ENCODE measurements at regions not wholly inside any gene's neighbourhood (a gene's known extent, or its start where the extent isn't known, plus 50 kb on each side); places are given as distances from the start of the nearest gene placed in this dataset.

DNA sequence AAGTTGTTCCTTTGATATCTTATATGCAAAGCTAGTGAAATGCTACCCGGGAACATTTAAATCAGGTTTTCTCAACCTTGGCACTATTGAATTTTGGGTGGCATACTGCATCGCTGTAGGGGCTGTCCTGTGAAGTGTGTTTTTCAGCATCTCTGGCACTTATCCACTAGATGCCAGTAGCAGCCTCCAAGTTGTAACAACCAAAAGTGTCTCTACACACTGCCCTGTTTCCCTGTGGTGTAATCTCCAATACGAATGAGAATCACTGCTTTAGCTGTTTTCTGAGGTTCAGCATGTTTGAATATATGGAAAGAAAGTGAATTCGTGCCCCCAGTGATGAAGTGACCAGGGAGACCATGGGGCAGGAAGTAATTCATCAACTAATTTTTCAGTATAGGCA lies 551.6 kb upstream of the PRKX start:
- DNase-seq (ENCODE audit: low read depth in 2 of 2), result no peak

DNA sequence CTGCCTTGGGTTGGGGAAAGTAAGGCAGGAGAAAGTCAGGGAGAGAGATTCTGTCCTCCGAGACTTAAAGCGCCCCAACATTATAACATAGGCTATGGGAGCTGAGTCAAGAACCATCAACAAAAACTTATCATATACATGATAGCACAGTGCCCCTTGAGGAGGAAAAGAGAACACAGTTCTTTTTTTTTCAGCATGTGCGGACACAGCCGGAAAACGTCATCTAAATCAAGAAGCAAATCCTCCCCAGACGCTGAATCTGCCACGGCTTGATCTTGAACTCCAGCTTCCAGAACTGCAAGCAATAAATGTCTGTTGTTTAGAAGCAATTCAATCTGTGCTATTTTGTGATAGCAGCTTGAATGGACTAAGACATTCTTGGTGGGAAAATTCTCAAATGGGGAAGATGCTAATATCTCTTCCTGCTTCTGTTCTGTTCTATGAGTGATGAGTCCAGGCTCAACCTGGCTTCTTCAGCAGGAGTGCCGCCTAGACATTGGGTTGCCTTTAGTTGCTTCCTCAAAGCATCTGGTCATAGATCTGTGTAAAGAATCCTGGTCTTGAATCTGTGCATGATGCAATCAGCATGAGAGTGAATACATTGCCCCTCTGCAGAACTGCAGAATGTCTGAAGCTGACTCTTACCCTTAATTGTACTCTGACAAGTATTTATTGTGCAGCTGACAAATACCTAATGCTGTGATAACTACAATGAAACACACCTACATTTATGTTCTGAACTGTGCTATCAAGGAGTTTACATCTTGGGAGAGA lies 549.8 kb upstream of the PRKX start:
- DNase-seq (ENCODE audit: low read depth in 2 of 2), result no peak

- no peak for DNase-seq (ENCODE audit: low read depth in 2 of 2)
Observed at GRCh38 chrX:4253092-4253491, 539.6 kb upstream of the PRKX start.

DNA sequence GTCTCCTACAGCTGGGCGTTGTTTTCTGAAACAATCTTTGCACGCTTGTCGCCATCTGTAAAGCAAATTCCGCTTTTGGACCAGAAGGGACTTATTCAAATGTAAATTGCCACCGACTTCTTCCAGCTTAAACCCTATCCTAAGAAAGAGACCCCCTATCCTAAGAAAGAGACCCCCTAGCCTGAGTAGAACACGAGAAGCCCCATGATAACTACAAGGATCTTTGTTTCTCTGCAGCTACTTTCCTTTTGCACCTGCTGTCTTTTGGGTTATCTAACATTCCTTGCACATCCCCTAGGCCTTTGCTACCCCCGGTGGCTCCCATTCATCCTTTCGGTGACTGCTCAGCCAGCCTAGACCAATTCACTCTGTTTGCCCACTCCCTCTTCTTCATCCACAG lies 536.0 kb upstream of the PRKX start:
- no peak for DNase-seq (ENCODE audit: low read depth in 2 of 2)

- DNase-seq (ENCODE audit: low read depth in 2 of 2), result no peak
Observed at GRCh38 chrX:4243759-4244158, 530.3 kb upstream of the PRKX start.

- no peak for DNase-seq (ENCODE audit: low read depth in 2 of 2)
Observed at GRCh38 chrX:4240541-4241194, 527.2 kb upstream of the PRKX start.

GRCh38 chrX:4239650-4240540 lies 526.4 kb upstream of the PRKX start:
- no peak for DNase-seq (ENCODE audit: low read depth in 2 of 2)

GRCh38 chrX:4238916-4239315 lies 525.5 kb upstream of the PRKX start:
- DNase-seq (ENCODE audit: low read depth in 2 of 2), result no peak

GRCh38 chrX:4225086-4225485 lies 511.6 kb upstream of the PRKX start:
- no peak for DNase-seq (ENCODE audit: low read depth in 2 of 2)

DNA sequence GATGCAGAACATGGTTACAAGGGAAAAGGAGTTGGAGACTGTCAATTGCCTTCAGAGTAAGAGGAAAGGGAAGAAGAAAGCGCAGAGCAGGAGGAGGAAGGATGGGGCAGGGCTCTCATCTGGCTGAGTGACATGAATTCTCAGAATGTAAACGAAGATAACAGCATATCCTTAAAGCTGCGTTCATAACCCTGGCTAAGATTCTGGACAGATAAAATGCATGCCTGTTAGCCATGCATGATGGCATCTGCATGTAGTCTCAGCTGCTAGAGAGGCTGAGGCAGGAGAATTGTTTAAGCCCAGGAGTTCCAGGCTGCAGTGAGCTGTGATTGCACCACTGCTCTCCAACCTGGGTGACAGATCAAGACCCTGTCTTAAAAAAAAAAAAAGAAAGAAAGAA lies 493.5 kb upstream of the PRKX start:
- no peak for DNase-seq (ENCODE audit: low read depth in 2 of 2)

- no peak for DNase-seq (ENCODE audit: low read depth in 2 of 2)
Observed at GRCh38 chrX:4197971-4198370, 484.5 kb upstream of the PRKX start.

DNA sequence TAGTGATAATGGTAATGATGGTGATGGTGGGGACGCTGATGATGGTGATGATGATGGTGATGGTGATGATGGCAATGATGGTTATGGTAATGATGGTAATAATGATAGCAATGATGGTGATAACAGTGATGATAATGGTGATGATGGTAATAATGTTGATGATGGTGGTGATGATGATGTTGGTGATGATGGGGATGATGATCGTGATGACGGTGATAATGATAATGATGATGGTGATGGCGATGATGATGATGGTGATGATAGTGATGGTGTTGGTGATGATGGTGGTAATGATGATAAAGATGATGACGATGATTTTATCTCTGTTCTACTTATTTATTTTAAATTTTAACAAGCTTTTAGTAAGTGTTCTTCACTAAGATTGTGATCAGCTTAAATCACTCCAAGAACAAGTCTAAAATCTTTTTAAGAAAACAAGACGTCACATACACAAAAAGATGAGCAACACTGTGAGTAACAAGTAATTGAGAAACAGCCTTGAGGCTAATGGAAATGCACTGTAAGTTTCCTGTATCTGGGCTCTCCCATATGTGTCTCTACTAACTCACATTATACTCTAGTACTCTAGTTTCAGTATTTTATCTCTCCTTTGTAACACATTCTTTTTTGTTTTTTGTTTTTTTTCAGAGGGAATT lies 480.2 kb upstream of the PRKX start:
- no peak for DNase-seq (ENCODE audit: low read depth in 2 of 2)

DNA sequence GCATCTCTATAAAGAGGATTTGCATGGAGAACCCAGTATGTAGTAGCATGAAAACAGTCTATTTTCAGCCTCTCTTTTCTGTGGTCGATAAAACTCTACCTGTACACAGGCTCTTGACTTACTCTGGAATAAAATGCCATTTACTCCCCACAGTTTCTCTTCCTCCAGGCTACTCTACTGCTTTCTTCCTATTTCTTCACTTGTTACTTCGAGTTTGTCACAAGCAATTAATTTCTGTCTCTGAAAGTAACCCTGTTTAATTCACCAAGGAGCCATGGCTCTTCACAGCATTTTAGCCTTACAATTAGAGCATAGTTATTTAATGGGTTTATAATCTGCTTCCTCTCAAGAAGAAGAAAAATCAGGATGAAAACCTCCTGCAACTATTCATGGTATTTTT lies 472.9 kb upstream of the PRKX start:
- DNase-seq (ENCODE audit: low read depth in 2 of 2), result no peak

DNA sequence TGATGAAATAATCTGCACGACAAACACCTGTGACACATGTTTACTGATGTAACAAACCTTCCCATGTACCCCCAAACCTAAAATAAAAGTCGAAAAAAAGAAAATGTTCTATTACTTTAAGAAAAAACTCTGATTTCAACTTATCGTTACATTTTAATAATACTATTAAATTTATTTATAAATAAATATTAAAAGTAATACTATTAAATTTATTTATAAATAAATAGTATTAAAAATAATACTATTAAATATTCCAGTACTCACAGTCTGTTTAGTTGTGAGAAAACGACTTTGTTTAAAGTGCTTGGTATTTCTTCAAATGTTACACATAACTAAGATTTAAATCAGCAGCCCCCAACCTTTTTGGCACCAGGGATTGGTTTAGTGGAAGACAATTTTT lies 471.6 kb upstream of the PRKX start:
- DNase-seq (ENCODE audit: low read depth in 2 of 2), result no peak

- no peak for DNase-seq (ENCODE audit: low read depth in 2 of 2)
Observed at GRCh38 chrX:4182408-4182806, 469.0 kb upstream of the PRKX start.

DNA sequence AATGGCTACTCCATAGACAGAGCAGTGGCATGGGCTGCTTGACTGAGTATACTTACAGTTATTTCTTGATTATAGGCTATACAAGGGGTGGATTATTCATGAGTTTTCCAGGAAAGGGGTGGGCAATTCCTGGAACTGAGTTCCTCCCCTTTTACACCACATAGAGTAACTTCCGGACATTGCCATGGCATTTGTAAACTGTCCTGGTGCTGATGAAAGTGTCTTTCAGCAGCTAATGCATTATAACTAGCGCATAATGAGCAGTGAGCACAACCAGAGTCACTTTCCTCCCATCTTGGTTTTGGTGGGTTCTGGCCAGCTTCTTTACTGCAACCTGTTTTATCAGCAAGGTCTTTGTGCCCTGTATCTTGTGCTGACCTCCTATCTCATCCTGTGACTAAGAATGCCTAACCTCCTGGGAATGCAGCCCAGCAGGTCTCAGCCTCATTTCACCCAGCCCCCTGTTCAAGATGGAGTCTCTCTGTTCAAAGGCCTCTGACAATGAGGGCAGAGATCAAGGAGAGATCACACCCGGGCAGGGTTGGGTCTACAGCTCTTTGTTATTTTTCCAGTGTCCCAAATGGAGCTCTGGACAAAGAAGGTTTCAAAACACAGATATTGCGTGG lies 468.4 kb upstream of the PRKX start:
- DNase-seq (ENCODE audit: low read depth in 2 of 2), result no peak

- no peak for DNase-seq (ENCODE audit: low read depth in 2 of 2)
Observed at GRCh38 chrX:4179031-4179430, 465.6 kb upstream of the PRKX start.

GRCh38 chrX:4175221-4175620 lies 461.8 kb upstream of the PRKX start:
- no peak for DNase-seq (ENCODE audit: low read depth in 2 of 2)

DNA sequence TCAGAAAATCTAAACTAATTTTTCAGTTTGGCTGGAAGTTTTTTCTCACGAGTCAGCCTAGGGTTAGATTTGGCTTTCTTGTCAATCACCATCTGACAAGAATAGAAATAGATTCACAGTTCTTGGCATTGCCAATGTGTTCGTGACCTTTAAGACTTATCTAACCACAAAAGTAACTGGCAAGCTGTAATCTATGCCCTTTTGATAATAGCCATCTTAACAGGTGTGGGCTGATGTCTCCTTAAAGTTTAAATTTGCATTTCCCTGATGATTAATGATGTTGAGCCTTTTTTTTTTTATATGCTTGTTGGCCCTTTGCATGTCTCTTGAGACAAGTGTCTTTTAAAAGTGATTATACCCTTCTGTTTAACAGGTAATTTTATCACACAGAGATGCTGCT lies 460.3 kb upstream of the PRKX start:
- DNase-seq (ENCODE audit: low read depth in 2 of 2), result no peak

GRCh38 chrX:4151798-4152197 lies 438.3 kb upstream of the PRKX start:
- no peak for DNase-seq (ENCODE audit: low read depth in 2 of 2)

DNA sequence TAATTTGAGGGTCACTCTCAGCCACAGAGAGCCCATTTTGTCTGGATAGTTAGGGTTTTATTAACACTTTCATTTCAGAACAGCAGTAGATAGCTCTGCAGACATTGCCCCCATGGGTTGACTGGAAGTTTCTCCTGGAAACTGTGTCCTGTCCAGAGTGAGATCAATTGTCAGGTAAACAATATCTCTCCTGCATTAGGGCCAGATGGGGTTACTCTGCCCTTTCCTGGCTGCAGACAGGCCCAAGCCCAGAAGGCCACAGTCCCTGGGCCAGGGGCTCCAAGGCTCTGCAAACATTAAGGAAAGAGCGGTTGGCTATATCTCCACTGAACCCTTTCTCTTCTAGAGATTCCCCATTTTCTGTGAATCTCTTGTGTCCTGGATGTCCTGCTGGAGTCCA lies 436.8 kb upstream of the PRKX start:
- DNase-seq (ENCODE audit: low read depth in 2 of 2), result no peak

Measured in lung microvascular endothelial cell (primary cell).